ENCODE measurements at regions not wholly inside any gene's neighbourhood (a gene's known extent, or its start where the extent isn't known, plus 50 kb on each side); places are given as distances from the start of the nearest gene placed in this dataset.

DNA sequence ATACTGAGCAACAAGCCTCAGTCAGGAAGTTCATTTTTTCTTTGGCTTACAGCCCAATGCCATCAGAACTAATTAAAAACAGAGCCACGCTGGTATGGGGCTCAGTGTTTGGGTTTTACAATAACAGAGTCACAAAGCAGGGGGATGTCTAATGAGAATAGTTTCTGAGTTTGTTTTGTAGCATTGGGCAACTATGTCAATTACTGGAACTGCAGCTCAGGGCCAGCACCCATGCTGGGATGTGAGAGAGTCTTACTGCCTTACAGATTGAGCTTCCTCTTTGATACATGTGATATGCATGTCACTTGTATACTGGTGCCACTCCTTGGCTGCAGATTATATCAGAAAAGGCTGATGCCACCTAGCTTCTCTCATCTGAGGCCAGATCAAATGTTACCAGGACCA, 117.6 kb downstream of the TFAP2B start:
- no peak overlapping the region for H3K4me3 ChIP-seq (ENCODE audit: low read depth, low read length)
- TF ChIP-seq, protein P1, sequence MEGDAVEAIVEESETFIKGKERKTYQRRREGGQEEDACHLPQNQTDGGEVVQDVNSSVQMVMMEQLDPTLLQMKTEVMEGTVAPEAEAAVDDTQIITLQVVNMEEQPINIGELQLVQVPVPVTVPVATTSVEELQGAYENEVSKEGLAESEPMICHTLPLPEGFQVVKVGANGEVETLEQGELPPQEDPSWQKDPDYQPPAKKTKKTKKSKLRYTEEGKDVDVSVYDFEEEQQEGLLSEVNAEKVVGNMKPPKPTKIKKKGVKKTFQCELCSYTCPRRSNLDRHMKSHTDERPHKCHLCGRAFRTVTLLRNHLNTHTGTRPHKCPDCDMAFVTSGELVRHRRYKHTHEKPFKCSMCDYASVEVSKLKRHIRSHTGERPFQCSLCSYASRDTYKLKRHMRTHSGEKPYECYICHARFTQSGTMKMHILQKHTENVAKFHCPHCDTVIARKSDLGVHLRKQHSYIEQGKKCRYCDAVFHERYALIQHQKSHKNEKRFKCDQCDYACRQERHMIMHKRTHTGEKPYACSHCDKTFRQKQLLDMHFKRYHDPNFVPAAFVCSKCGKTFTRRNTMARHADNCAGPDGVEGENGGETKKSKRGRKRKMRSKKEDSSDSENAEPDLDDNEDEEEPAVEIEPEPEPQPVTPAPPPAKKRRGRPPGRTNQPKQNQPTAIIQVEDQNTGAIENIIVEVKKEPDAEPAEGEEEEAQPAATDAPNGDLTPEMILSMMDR (IDR thresholded peaks at IDR 0.05; ENCODE audit: borderline replicate concordance, insufficient read depth, low read depth, low read length) = no peak

DNA sequence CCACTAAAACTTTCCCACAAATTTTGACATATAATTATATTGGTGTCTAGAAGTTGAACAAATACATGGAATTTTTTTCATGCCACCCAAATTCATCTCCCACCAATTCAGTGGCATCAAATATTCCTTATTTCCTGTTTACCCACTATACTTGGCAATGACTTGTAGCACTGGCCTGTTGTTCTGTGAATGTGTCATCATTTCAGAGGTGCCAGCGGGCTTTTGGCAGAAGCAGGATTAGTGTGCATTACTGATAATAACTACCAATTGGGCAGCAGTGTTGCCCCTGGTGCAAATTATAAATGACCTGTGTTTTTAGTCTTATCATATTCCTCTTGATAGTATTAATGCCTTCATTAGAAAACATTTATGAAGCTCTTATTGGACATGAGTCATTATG, 121.3 kb downstream of the TFAP2B start:
- no peak overlapping the region for H3K4me3 ChIP-seq (ENCODE audit: low read depth, low read length)
- TF ChIP-seq, protein P1 (IDR thresholded peaks at IDR 0.05; ENCODE audit: borderline replicate concordance, insufficient read depth, low read depth, low read length) = no peak

DNA sequence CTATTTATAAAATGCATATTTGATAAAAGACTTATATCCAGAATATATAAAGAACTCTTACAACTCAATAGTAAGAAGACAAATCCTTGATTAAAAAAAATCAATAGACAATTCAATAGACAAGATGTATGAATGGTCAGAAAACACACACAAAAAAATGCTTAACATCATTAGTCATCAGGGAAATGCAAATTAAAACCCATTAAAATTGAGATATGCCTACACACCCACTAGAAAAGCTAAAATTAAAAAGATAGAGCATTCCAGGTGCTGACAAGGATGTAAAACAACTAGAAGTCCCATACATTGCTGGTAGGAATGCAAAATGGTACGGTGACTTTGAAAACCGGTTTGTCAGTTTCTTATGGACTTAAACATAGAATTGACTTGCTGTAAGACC, 127.1 kb downstream of the TFAP2B start:
- TF ChIP-seq, protein P1 (IDR thresholded peaks at IDR 0.05; ENCODE audit: borderline replicate concordance, insufficient read depth, low read depth, low read length) = no peak

DNA sequence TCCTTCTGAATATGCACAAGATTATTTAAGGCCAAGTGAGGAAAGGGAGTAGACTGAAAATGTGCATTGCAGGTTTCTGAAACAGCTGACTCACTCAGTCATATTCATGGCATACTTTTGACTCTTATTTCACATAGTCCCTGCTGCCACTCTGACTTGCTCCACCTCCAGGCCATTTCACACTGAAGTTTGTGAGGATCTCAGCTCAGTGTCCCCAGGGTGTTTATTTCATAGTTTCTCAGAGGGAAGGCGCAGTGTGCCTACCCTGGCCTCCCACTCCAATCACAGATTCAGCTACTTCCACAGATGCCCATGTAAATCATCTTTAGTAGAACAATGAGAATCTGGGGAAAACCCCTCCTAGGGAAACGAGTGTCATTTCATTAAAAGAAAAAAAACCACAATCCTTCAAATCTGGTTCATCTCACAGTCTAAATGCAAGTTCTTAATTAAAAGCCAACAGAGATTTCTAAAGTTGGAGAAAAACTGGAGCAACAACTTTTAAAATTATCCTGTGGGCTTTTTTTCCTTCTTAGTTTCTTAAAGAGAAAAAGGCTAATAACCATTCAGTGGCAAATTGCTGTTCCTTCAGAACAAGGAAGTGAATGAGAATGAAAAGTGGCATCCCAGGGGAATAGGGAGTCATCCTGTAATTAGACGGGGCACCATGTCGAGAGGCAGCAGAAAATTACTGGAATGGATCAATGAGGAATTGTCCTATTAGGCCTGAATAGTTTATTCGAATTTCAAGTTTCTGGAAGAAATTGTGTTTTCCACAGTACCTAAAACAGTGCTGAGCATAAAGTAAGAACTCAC, 133.6 kb downstream of the TFAP2B start:
- no peak overlapping the region for H3K4me3 ChIP-seq (ENCODE audit: low read depth, low read length)
- TF ChIP-seq, protein P1 (IDR thresholded peaks at IDR 0.05; ENCODE audit: borderline replicate concordance, insufficient read depth, low read depth, low read length) = no peak

More for the DNA sequence above, 127.1 kb downstream of the TFAP2B start:
- no peak overlapping the region for H3K4me3 ChIP-seq (ENCODE audit: low read depth, low read length)

DNA sequence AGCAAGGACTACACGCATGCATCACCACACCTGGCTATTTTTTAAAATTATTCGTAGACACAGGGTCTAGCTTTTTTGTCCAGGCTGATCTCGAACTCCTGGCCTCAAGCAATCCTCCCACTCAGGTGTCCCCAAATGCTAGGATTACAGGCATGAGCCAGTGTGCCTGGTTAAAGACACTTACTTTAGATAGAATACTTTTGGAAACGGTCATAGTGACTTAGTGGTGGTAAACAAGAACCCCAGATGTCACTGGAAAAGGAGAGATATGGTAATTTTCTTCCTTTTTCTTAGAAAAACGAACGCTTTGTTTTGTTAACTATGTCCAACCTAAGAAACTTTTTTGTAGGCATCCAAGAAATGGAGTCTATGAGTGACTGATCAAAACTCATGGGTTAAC, 137.3 kb downstream of the TFAP2B start:
- TF ChIP-seq, protein P1 (IDR thresholded peaks at IDR 0.05; ENCODE audit: borderline replicate concordance, insufficient read depth, low read depth, low read length) = no peak
- H3K4me3 ChIP-seq (ENCODE audit: low read depth, low read length) = no peak overlapping the region

DNA sequence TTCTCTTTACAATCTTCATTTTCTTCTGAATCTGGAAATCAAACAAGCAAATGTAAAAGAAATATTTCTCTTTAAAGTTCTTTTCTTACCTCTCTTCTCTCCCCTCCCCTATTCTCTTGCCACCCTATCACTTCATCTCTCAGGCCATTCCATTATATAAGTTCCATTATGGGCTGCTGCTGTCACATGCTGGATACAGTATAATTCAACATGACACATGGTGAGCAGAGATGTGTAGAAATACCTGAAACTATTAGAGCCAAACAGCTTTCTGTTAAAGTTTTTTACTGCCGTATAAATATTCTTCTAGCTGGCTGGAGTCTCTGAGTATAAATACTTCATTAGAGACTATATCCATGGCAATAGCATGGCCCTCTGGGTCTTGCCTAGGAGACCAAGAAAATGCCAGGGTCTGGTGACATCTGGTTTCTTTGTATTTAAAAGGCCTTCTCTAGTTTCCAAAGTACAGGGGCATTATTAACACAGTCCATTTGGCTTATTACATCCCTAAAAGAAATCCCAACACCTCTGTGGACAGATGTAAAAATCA, 139.6 kb downstream of the TFAP2B start:
- no peak overlapping the region for H3K4me3 ChIP-seq (ENCODE audit: low read depth, low read length)
- TF ChIP-seq, protein P1 (IDR thresholded peaks at IDR 0.05; ENCODE audit: borderline replicate concordance, insufficient read depth, low read depth, low read length) = no peak

Measured in GM12875 (cell line).